Epithelial cell of esophagus (primary cell): ENCODE measurements at regions not wholly inside any gene's neighbourhood (a gene's known extent, or its start where the extent isn't known, plus 50 kb on each side); places are given as distances from the start of the nearest gene placed in this dataset.

ENCODE experiments used
- DNase-seq: peaks from one replicate; pipeline ENCODE4 v3.0.0; 2010; ENCODE audit warnings: low read depth
- H3K4me3 ChIP-seq: 2 replicates; pipeline ENCODE4 v1.5.1; 2011; ENCODE audit warnings: mild to moderate bottlenecking, low read length, control low read depth
- CTCF ChIP-seq: IDR thresholded peaks from 2 replicates; pipeline ENCODE4 v1.5.1; 2011; ENCODE audit warnings: low read depth, mild to moderate bottlenecking, low read length, control low read depth, inconsistent platforms; ENCODE audit not compliant: insufficient read depth; ENCODE audit errors: missing control alignments

GRCh38 chr16:50889276-50889675 lies 147.4 kb downstream of the CYLD start:
- no peak for TF ChIP-seq CTCF
- no peak overlapping the region for H3K4me3 ChIP-seq
- no peak for DNase-seq

GRCh38 chr16:50888486-50889261 lies 146.8 kb downstream of the CYLD start:
- DNase-seq: no peak
- H3K4me3 ChIP-seq: no peak overlapping the region
- TF ChIP-seq CTCF: no peak

- DNase-seq: no peak
- TF ChIP-seq CTCF: no peak
- no peak overlapping the region for H3K4me3 ChIP-seq
Observed at GRCh38 chr16:50887500-50888298, 145.8 kb downstream of the CYLD start.

GRCh38 chr16:50884066-50884860 lies 142.4 kb downstream of the CYLD start:
- H3K4me3 ChIP-seq: no peak overlapping the region
- DNase-seq: no peak
- peak; percentile 25 for TF ChIP-seq CTCF

- H3K4me3 ChIP-seq: no peak overlapping the region
- no peak for DNase-seq
- TF ChIP-seq CTCF: no peak
Observed at GRCh38 chr16:50881956-50882355, 140.1 kb downstream of the CYLD start.

- no peak for TF ChIP-seq CTCF
- no peak overlapping the region for H3K4me3 ChIP-seq
- no peak for DNase-seq
Observed at GRCh38 chr16:50881331-50881830, 139.5 kb downstream of the CYLD start.
